ENCODE measurements at regions not wholly inside any gene's neighbourhood (a gene's known extent, or its start where the extent isn't known, plus 50 kb on each side); places are given as distances from the start of the nearest gene placed in this dataset.

GRCh38 chr17:54237911-54238515 is 415.3 kb downstream of the KIF2B start:
- TF ChIP-seq POLR2A (IDR thresholded peaks at IDR 0.05) (no peak), CTCF (IDR thresholded peaks at IDR 0.05) (no peak)

Data from uterus (tissue), 2 donors.